Osteoblast (primary cell): ENCODE measurements at regions not wholly inside any gene's neighbourhood (a gene's known extent, or its start where the extent isn't known, plus 50 kb on each side); places are given as distances from the start of the nearest gene placed in this dataset.

ENCODE experiments used
- DNase-seq: peaks from one replicate; pipeline ENCODE4 v3.0.0; 2011; ENCODE audit warnings: low spot score, mixed read lengths; ENCODE audit not compliant: insufficient read length; ENCODE audit errors: missing footprints
- H2AFZ ChIP-seq: 2 replicates; pipeline ENCODE4 v1.6.0; 2011; ENCODE audit warnings: mild to moderate bottlenecking, low read length
- H3K27ac ChIP-seq: 2 replicates; pipeline ENCODE4 v1.5.1; 2011; ENCODE audit warnings: mild to moderate bottlenecking, low read depth, low read length, moderate library complexity
- H3K27me3 ChIP-seq: 2 replicates; pipeline ENCODE4 v1.6.0; 2012; ENCODE audit warnings: mild to moderate bottlenecking, control low read depth, inconsistent platforms, low read length, moderate library complexity; ENCODE audit not compliant: insufficient read depth
- H3K36me3 ChIP-seq: 2 replicates; pipeline ENCODE4 v1.5.1; 2011; ENCODE audit warnings: mild to moderate bottlenecking, low read length, control low read depth, moderate library complexity; ENCODE audit not compliant: insufficient read depth
- H3K4me1 ChIP-seq: 2 replicates; pipeline ENCODE4 v1.5.1; 2011; ENCODE audit warnings: mild to moderate bottlenecking, low read length, control low read depth, moderate library complexity; ENCODE audit not compliant: insufficient read depth
- H3K4me2 ChIP-seq: 2 replicates; pipeline ENCODE4 v1.6.0; 2011; ENCODE audit warnings: mild to moderate bottlenecking, low read length; ENCODE audit not compliant: insufficient read depth
- H3K4me3 ChIP-seq: fragments of 200-600 bp; sonication (generic); 3 replicates; pipeline ENCODE4 v1.5.1; 2012; ENCODE audit warnings: mild to moderate bottlenecking, low read length, inconsistent platforms; ENCODE audit not compliant: insufficient read depth
- H3K79me2 ChIP-seq: 2 replicates; pipeline ENCODE4 v1.6.0; 2012; ENCODE audit warnings: mild to moderate bottlenecking, low read length, control low read depth, inconsistent platforms; ENCODE audit not compliant: insufficient read depth
- H3K9me3 ChIP-seq: 2 replicates; pipeline ENCODE4 v1.5.1; 2011; ENCODE audit warnings: low read depth, low read length, control low read depth
- H4K20me1 ChIP-seq: 2 replicates; pipeline ENCODE4 v1.6.0; 2012; ENCODE audit warnings: mild to moderate bottlenecking, low read length, control low read depth; ENCODE audit not compliant: insufficient read depth
- CTCF ChIP-seq: IDR thresholded peaks from 2 replicates; pipeline ENCODE4 v1.5.1; 2011; ENCODE audit warnings: mild to moderate bottlenecking, low read depth, low read length, moderate library complexity; ENCODE audit errors: extremely low read depth

DNA sequence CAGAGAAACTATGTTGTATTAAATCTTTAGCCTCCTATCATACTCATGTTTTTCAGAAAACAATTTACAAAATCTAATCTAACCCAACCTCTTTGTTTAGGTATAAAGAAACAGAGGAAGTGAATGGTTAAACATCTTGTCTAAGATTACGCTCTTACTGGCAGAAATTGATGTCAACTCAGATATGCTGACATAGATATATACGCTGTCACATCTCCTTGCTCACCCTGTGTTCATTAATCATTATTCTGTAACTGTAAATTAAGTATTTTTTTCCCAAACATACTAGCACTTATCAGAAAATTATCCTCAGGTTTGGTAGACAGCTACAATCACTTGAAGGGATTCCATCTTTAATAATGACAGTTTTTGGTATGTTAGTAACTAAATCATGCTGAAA, 1127.6 kb upstream of the SEL1L start:
- no peak overlapping the region for H2AFZ ChIP-seq
- no peak overlapping the region for H3K4me3 ChIP-seq
- no peaks in the 10 kb centered on the region for H3K4me1 ChIP-seq
- no peak for TF ChIP-seq CTCF
- H3K27me3 ChIP-seq = no peaks in the 10 kb centered on the region
- H3K4me2 ChIP-seq = no peak overlapping the region
- no peaks in the 10 kb centered on the region for H3K36me3 ChIP-seq
- H3K9me3 ChIP-seq = peaks cover 2% of the 10 kb centered on the region
- no peak for DNase-seq
- no peaks in the 10 kb centered on the region for H3K79me2 ChIP-seq
- H3K27ac ChIP-seq = no peak overlapping the region
- H4K20me1 ChIP-seq = no peaks in the 10 kb centered on the region

- no peak for DNase-seq
- no peaks in the 10 kb centered on the region for H3K36me3 ChIP-seq
These were observed 1133.4 kb upstream of the SEL1L start for GRCh38 chr14:82667006-82667405.

DNA sequence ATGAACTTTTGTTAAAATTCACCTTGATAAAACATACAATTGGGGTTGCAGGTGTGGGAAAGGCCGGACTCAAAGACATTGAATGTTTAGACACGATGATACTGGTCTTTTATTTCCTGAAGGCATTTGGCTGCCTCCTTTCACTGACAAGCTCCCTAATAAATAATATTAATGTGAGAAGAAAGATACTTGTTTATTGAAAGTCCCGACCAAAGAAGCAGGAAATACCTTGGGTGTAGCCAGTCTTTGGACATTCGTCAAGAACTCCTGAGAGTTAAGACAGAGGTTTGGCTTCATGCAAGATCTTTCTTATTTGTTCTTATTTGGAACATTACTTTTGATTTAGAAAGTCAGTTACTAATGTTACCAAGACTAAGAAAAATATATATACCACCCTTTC, 1133.8 kb upstream of the SEL1L start:
- peaks cover 5% of the 10 kb centered on the region for H3K9me3 ChIP-seq

More at GRCh38 chr14:82667006-82667405, 1133.4 kb upstream of the SEL1L start:
- no peak overlapping the region for H3K4me3 ChIP-seq
- no peak overlapping the region for H3K27ac ChIP-seq
- peaks cover 5% of the 10 kb centered on the region for H3K9me3 ChIP-seq
- H2AFZ ChIP-seq = no peak overlapping the region
- no peaks in the 10 kb centered on the region for H3K79me2 ChIP-seq
- H4K20me1 ChIP-seq = no peaks in the 10 kb centered on the region
- H3K4me1 ChIP-seq = no peaks in the 10 kb centered on the region
- H3K4me2 ChIP-seq = no peak overlapping the region
- TF ChIP-seq CTCF = no peak
- no peaks in the 10 kb centered on the region for H3K27me3 ChIP-seq

GRCh38 chr14:82676403-82676802, 1142.8 kb upstream of the SEL1L start:
- Histone ChIP-seq H2AFZ (no peak overlapping the region), H3K27ac (no peak overlapping the region), H3K27me3 (no peaks in the 10 kb centered on the region), H3K9me3 (no peaks in the 10 kb centered on the region), H3K4me1 (no peaks in the 10 kb centered on the region), H3K36me3 (no peaks in the 10 kb centered on the region), H4K20me1 (no peaks in the 10 kb centered on the region), H3K4me3 (no peak overlapping the region), H3K4me2 (no peak overlapping the region), H3K79me2 (no peaks in the 10 kb centered on the region)
- TF ChIP-seq CTCF = no peak
- DNase-seq = no peak

More for the DNA sequence above, 1133.8 kb upstream of the SEL1L start:
- Histone ChIP-seq H3K27ac (no peak overlapping the region), H3K79me2 (no peaks in the 10 kb centered on the region), H3K36me3 (no peaks in the 10 kb centered on the region), H4K20me1 (no peaks in the 10 kb centered on the region), H2AFZ (no peak overlapping the region), H3K4me3 (no peak overlapping the region), H3K4me1 (no peaks in the 10 kb centered on the region), H3K27me3 (no peaks in the 10 kb centered on the region), H3K4me2 (no peak overlapping the region)
- TF ChIP-seq CTCF = no peak
- no peak for DNase-seq
